BLaER1 (cell line): ENCODE measurements at regions not wholly inside any gene's neighbourhood (a gene's known extent, or its start where the extent isn't known, plus 50 kb on each side); places are given as distances from the start of the nearest gene placed in this dataset.

Source experiments
- H3K27ac ChIP-seq: shearing (Covaris generic); formaldehyde crosslinking; 2 replicates; pipeline ENCODE4 v1.8.1; 2022
- H3K27me3 ChIP-seq: shearing (Covaris generic); formaldehyde crosslinking; 2 replicates; pipeline ENCODE4 v1.8.1; 2022
- H3K36me3 ChIP-seq: shearing (Covaris generic); formaldehyde crosslinking; 2 replicates; pipeline ENCODE4 v1.8.1; 2022
- H3K4me1 ChIP-seq: shearing (Covaris generic); formaldehyde crosslinking; 2 replicates; pipeline ENCODE4 v1.8.1; 2022
- H3K4me2 ChIP-seq: shearing (Covaris generic); formaldehyde crosslinking; 2 replicates; pipeline ENCODE4 v1.8.1; 2022
- H3K4me3 ChIP-seq: shearing (Covaris generic); formaldehyde crosslinking; 2 replicates; pipeline ENCODE4 v1.8.1; 2022
- H3K9ac ChIP-seq: shearing (Covaris generic); formaldehyde crosslinking; 2 replicates; pipeline ENCODE4 v1.8.1; 2022
- H3K9me3 ChIP-seq: shearing (Covaris generic); formaldehyde crosslinking; 2 replicates; pipeline ENCODE4 v1.8.1; 2022
- H4K20me1 ChIP-seq: shearing (Covaris generic); formaldehyde crosslinking; 2 replicates; pipeline ENCODE4 v1.8.1; 2022
- Cebpa-rat ChIP-seq: shearing (Covaris generic); IDR thresholded peaks from 2 replicates; pipeline ENCODE4 v1.8.1; 2022

DNA sequence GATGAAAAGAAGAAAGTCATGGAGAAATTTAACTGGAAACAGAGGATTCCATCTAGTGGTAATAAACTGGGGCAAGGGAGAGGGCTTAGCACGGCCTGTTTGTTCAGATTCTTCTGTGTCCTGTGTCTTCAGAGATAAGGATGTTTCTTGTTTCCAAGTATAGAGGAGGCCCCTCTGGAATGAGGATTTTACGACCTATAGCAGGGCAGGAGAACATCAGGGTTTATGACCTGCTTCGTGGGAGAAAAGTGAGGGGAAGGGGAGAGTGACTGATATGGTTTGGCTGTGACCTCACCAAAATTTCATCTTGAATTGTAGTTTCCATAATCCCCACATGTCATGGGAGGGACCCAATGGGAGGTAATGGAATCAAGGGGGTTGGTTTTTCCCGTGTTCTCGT lies 93.0 kb upstream of the LDB2 start:
- Histone ChIP-seq H3K4me2 (no peak overlapping the region), H3K9me3 (no peaks in the 10 kb centered on the region), H3K4me1 (no peaks in the 10 kb centered on the region), H3K27ac (no peak overlapping the region), H3K9ac (no peak overlapping the region), H3K36me3 (no peaks in the 10 kb centered on the region), H3K4me3 (no peak overlapping the region), H3K27me3 (no peaks in the 10 kb centered on the region), H4K20me1 (no peaks in the 10 kb centered on the region)
- TF ChIP-seq Cebpa-rat: no peak

DNA sequence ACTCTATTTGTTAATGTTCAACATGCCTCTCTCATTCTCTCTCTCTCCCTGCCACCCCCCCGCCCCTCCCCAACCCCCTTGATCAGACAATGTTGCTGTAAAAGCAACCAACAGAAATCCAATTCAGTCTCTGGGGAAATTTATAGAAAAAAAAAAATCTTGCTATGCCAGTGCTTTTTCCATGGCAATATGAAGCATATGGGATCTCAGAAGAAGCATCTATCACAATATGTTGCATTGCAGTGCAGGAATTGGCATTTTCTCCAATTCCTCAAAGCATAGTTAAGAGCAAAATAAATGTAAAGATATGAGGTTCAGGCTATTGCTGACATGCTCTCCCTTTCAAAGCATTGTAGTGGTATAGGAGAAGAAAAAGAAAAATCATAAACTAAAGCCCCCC lies 90.9 kb upstream of the LDB2 start:
- TF ChIP-seq Cebpa-rat: no peak
- Histone ChIP-seq H3K9ac (no peak overlapping the region), H3K4me1 (no peaks in the 10 kb centered on the region), H3K4me2 (no peak overlapping the region), H3K9me3 (no peaks in the 10 kb centered on the region), H3K4me3 (no peak overlapping the region), H4K20me1 (no peaks in the 10 kb centered on the region), H3K36me3 (no peaks in the 10 kb centered on the region), H3K27ac (no peak overlapping the region), H3K27me3 (no peaks in the 10 kb centered on the region)

DNA sequence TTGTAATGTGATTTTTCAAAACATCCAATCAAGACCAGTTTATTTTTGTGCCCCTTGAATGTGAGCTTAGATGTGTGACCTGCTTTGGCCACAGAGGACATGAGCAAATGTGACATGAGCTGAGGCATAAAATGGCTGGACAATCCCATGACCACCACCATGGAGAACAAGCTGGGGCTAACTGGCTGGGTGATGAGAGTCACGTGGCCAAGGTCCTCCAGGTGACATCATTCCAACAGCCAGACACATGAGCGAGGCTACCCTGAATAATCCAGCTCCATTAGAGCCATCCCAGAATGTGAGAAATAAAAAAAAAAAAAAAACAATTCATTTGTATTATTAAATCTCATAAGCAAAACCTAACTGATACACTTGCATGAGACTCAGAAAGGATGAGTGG lies 90.4 kb upstream of the LDB2 start:
- Histone ChIP-seq H3K9ac (no peak overlapping the region), H3K4me3 (no peak overlapping the region), H3K9me3 (no peaks in the 10 kb centered on the region), H3K36me3 (no peaks in the 10 kb centered on the region), H3K4me2 (no peak overlapping the region), H3K27ac (no peak overlapping the region), H4K20me1 (no peaks in the 10 kb centered on the region), H3K4me1 (no peaks in the 10 kb centered on the region), H3K27me3 (no peaks in the 10 kb centered on the region)
- TF ChIP-seq Cebpa-rat: no peak

DNA sequence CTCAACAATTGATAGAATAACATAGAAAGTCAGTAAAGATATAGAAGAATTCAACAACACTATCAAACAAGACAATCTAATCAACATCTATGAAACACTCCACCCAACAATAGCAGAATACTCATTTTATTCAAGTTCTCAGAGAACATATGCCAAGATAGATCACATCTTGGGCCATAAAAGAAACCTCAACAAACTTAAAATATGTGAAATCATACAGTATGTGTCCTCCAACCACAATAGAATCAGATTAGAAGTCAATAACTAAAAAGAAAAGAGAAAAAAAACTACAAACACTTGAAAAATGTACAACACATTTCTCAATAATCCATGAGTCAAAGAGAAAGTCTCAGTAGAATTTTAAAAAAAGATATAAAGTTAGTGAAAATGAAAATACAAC lies 78.6 kb upstream of the LDB2 start:
- H3K36me3 ChIP-seq: no peaks in the 10 kb centered on the region
- H3K9ac ChIP-seq: no peak overlapping the region
- no peaks in the 10 kb centered on the region for H4K20me1 ChIP-seq
- no peak overlapping the region for H3K4me3 ChIP-seq
- no peaks in the 10 kb centered on the region for H3K27me3 ChIP-seq
- no peaks in the 10 kb centered on the region for H3K4me1 ChIP-seq
- no peaks in the 10 kb centered on the region for H3K9me3 ChIP-seq
- TF ChIP-seq Cebpa-rat: no peak
- no peak overlapping the region for H3K27ac ChIP-seq
- no peak overlapping the region for H3K4me2 ChIP-seq

DNA sequence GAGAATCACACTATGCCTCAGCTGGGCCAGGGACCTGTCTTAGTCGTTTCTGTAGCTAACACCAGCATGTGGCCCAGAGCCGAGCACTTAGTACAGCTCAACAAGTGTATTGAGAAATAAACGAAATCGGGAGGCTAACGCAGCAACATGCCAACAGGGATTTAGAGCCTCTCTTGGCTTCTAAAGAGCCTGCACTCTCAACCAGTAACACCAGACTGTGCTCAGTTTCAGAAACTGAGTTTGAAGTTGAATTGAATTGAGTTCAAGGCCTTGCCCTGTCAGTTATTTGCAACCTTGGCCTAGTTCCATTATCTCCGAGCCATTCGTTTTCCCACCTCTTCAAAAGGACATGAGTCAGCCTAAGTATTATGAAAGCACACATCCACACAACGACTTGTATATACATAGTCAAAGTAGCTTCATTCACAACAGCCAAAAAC lies 71.3 kb upstream of the LDB2 start:
- TF ChIP-seq Cebpa-rat: no peak
- Histone ChIP-seq H3K27me3 (no peaks in the 10 kb centered on the region), H3K36me3 (no peaks in the 10 kb centered on the region), H3K4me3 (no peak overlapping the region), H3K4me1 (no peaks in the 10 kb centered on the region), H3K4me2 (no peak overlapping the region), H4K20me1 (no peaks in the 10 kb centered on the region), H3K27ac (no peak overlapping the region), H3K9me3 (no peaks in the 10 kb centered on the region), H3K9ac (no peak overlapping the region)

DNA sequence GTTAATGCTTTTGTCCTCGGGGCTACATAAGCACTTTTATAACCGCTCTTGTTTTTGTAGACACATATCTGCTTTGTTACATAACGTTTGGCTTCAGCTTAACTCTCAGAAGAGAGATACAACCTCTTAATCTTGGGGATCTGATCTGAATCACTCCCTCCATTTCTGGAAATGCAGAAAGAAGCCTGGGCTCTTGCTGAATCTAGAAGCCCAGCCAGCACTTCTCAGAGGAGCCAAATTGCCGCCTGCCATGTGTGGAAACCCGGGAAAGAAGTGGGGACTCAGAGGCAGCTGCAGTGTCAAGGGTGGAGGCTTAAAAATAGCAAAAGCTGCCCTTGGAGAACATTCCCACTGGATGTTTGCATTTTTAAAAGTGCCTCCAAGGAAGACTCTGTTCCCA lies 69.3 kb upstream of the LDB2 start:
- Histone ChIP-seq H3K9me3 (no peaks in the 10 kb centered on the region), H3K27ac (no peak overlapping the region), H3K4me3 (no peak overlapping the region), H4K20me1 (no peaks in the 10 kb centered on the region), H3K36me3 (no peaks in the 10 kb centered on the region), H3K9ac (no peak overlapping the region), H3K4me1 (no peaks in the 10 kb centered on the region), H3K27me3 (no peaks in the 10 kb centered on the region), H3K4me2 (no peak overlapping the region)
- TF ChIP-seq Cebpa-rat: no peak

DNA sequence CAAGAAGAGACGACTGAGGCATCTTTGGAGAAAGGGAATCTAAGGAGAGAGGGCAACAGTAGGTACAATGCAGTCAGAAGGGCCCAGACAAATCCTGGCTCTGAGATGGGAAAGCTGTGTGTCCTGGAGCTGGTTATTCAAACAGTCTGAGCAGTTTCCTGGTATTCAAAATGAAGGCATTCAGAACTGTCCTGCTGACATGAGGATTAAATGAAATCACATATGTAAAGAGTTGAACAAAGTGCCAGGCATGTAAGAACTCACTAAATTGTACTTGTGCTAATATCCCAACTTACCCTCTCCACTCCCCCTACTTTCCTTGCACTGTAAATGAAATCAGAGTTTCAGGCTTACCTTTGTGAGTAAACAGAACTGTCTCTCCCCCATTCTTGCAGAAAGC lies 60.9 kb upstream of the LDB2 start:
- TF ChIP-seq Cebpa-rat: no peak
- no peaks in the 10 kb centered on the region for H3K27me3 ChIP-seq
- no peaks in the 10 kb centered on the region for H4K20me1 ChIP-seq
- no peaks in the 10 kb centered on the region for H3K36me3 ChIP-seq
- peaks cover 19% of the 10 kb centered on the region for H3K9me3 ChIP-seq
- no peak overlapping the region for H3K9ac ChIP-seq
- no peaks in the 10 kb centered on the region for H3K4me1 ChIP-seq
- H3K27ac ChIP-seq: no peak overlapping the region
- no peak overlapping the region for H3K4me3 ChIP-seq
- H3K4me2 ChIP-seq: no peak overlapping the region

DNA sequence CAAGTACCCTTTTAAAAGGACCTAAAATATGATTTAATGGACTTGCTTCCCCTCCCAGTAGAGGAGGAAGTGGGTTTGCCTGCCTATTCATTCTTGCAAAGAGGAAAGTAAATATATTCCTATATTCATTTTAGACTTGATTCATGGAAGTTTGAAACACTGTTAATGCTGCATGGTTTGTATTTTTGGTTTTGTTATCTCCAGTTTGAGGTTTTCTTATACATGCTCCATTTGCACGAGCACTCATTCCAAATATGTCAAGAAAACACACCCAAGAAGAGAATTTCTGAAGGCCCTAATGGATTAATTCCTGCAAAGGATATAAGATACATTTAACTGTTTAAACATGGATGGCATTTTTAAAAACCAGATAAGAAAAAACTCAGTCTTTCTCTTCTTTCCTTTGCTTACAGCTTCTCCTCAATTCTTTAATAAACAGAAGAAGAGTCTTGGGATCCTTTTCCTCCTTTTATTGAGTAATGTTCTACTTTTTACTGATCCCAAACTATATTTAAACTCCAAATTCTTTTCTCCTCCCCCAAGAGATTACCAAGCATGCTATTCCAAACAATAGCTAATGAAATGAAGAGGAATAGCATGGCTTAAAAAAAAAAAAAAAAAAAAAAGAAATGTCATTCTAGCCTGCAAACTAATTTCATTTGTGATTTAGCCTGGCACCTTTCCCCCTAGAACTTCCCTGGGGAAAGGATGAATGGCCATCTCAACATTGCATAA lies 54.6 kb upstream of the LDB2 start:
- H4K20me1 ChIP-seq: no peaks in the 10 kb centered on the region
- no peaks in the 10 kb centered on the region for H3K36me3 ChIP-seq
- no peak overlapping the region for H3K4me3 ChIP-seq
- no peaks in the 10 kb centered on the region for H3K4me1 ChIP-seq
- no peaks in the 10 kb centered on the region for H3K27me3 ChIP-seq
- peaks cover 7% of the 10 kb centered on the region; the same call in 1 of the 2 replicates for H3K9me3 ChIP-seq
- H3K4me2 ChIP-seq: no peak overlapping the region
- no peak overlapping the region for H3K9ac ChIP-seq
- TF ChIP-seq Cebpa-rat: no peak
- H3K27ac ChIP-seq: no peak overlapping the region

DNA sequence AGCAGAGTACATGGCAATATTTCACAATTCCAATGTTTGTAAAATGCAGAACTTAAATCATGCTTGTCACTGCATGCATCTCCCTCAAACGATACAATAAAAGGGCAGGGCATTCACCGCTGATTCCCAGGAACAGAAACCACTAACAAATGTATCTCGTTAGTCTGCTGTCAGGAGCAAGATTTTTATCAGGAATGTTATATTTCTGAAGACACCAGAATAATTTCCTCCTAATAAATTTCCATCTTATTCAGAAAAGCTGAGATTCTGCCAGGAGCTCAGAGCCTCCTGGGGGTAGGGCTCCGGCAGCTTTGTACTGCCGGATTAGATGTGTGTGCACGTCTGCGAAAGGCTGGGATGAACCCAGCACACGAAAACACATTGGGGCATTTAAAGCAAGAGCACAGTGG lies 54.0 kb upstream of the LDB2 start:
- Histone ChIP-seq H3K4me1 (no peaks in the 10 kb centered on the region), H3K9me3 (peaks cover 7% of the 10 kb centered on the region; the same call in 1 of the 2 replicates), H3K36me3 (no peaks in the 10 kb centered on the region), H3K27me3 (no peaks in the 10 kb centered on the region), H3K4me2 (no peak overlapping the region), H3K4me3 (no peak overlapping the region), H3K27ac (no peak overlapping the region), H4K20me1 (no peaks in the 10 kb centered on the region), H3K9ac (no peak overlapping the region)
- no peak for TF ChIP-seq Cebpa-rat
